ENCODE measurements at regions not wholly inside any gene's neighbourhood (a gene's known extent, or its start where the extent isn't known, plus 50 kb on each side); places are given as distances from the start of the nearest gene placed in this dataset.
"Not testable (repeated sequence)": the region's sequence is repeated elsewhere in the genome, so short reads cannot be mapped to it uniquely, and the experiment has no call there.

- no peak for DNase-seq (ENCODE audit: low spot score)
Observed at GRCh38 chr22:25487508-25487907, 77.0 kb upstream of the GRK3 start.

GRCh38 chr22:25488244-25489020 lies 76.0 kb upstream of the GRK3 start:
- DNase-seq (ENCODE audit: low spot score), result peak; percentile 79

- DNase-seq (ENCODE audit: low spot score), result no peak
Observed at GRCh38 chr22:25489947-25490346, 74.5 kb upstream of the GRK3 start.

- DNase-seq (ENCODE audit: low spot score), result no peak
Observed at GRCh38 chr22:25490896-25491295, 73.6 kb upstream of the GRK3 start.

- no peak for DNase-seq (ENCODE audit: low spot score)
Observed at GRCh38 chr22:25492162-25492561, 72.3 kb upstream of the GRK3 start.

GRCh38 chr22:25492841-25493734 lies 71.4 kb upstream of the GRK3 start:
- DNase-seq (ENCODE audit: low spot score), result no peak

GRCh38 chr22:25493794-25494193 lies 70.7 kb upstream of the GRK3 start:
- no peak for DNase-seq (ENCODE audit: low spot score)

GRCh38 chr22:25494774-25495173 lies 69.7 kb upstream of the GRK3 start:
- no peak for DNase-seq (ENCODE audit: low spot score)

- peak; percentile 60 for DNase-seq (ENCODE audit: low spot score)
Observed at GRCh38 chr22:25495285-25495684, 69.2 kb upstream of the GRK3 start.

GRCh38 chr22:25496396-25497064 lies 67.9 kb upstream of the GRK3 start:
- no peak for DNase-seq (ENCODE audit: low spot score)

- DNase-seq (ENCODE audit: low spot score), result no peak
Observed at GRCh38 chr22:25497181-25497641, 67.3 kb upstream of the GRK3 start.

GRCh38 chr22:25497716-25498115 lies 66.8 kb upstream of the GRK3 start:
- no peak for DNase-seq (ENCODE audit: low spot score)

GRCh38 chr22:25500671-25501070 lies 63.8 kb upstream of the GRK3 start:
- DNase-seq (ENCODE audit: low spot score), result not testable (repeated sequence)

- not testable (repeated sequence) for DNase-seq (ENCODE audit: low spot score)
Observed at GRCh38 chr22:25504017-25504416, 60.5 kb upstream of the GRK3 start.

- DNase-seq (ENCODE audit: low spot score), result no peak
Observed at GRCh38 chr22:25508161-25508560, 56.3 kb upstream of the GRK3 start.

- no peak for DNase-seq (ENCODE audit: low spot score)
Observed at GRCh38 chr22:25508761-25509321, 55.6 kb upstream of the GRK3 start.

GRCh38 chr22:25509374-25509791 lies 55.1 kb upstream of the GRK3 start:
- peak; percentile 42 for DNase-seq (ENCODE audit: low spot score)

GRCh38 chr22:25510876-25511275 lies 53.6 kb upstream of the GRK3 start:
- DNase-seq (ENCODE audit: low spot score), result peak; percentile 16

- DNase-seq (ENCODE audit: low spot score), result no peak
Observed at GRCh38 chr22:25511725-25512124, 52.8 kb upstream of the GRK3 start.

GRCh38 chr22:25514436-25515180 lies 49.9 kb upstream of the GRK3 start:
- DNase-seq (ENCODE audit: low spot score), result no peak

Data from mucosa of gallbladder (tissue), 1 donor.